ENCODE measurements at regions not wholly inside any gene's neighbourhood (a gene's known extent, or its start where the extent isn't known, plus 50 kb on each side); places are given as distances from the start of the nearest gene placed in this dataset.

DNA sequence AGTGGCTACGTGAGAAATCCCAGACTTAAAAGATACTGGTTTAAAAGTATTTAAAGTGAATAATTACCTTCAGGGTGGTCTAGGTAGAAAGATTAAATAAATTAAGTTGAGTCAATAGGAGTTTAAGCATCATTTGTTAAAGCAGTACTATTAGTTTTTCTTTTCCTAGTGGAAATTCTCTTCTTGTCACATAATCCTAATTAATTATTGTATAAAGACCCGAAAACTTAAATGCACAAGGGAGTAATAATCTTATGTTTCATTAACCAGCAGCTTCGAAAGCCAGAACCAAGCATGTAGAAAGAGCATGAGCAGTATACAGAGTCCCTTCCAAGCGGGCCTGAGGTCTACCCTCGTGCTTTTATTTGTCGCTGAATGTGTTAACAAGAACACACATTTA, 90.2 kb upstream of the SKOR2 start:
- no peak for TF ChIP-seq MEF2A (IDR thresholded peaks at IDR 0.05; ENCODE audit: borderline replicate concordance, low read depth)
- TF ChIP-seq, protein P1, sequence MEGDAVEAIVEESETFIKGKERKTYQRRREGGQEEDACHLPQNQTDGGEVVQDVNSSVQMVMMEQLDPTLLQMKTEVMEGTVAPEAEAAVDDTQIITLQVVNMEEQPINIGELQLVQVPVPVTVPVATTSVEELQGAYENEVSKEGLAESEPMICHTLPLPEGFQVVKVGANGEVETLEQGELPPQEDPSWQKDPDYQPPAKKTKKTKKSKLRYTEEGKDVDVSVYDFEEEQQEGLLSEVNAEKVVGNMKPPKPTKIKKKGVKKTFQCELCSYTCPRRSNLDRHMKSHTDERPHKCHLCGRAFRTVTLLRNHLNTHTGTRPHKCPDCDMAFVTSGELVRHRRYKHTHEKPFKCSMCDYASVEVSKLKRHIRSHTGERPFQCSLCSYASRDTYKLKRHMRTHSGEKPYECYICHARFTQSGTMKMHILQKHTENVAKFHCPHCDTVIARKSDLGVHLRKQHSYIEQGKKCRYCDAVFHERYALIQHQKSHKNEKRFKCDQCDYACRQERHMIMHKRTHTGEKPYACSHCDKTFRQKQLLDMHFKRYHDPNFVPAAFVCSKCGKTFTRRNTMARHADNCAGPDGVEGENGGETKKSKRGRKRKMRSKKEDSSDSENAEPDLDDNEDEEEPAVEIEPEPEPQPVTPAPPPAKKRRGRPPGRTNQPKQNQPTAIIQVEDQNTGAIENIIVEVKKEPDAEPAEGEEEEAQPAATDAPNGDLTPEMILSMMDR (IDR thresholded peaks at IDR 0.05): no peak

Data from SK-N-SH (cell line).